HG03521 (cell line): ENCODE measurements at regions not wholly inside any gene's neighbourhood (a gene's known extent, or its start where the extent isn't known, plus 50 kb on each side); places are given as distances from the start of the nearest gene placed in this dataset.

Source experiments
- ATAC-seq: cut with Tn5 transposase; IDR thresholded peaks from one replicate; pipeline ENCODE4 v1.9.1; 2021; ENCODE audit warnings: mild to moderate bottlenecking, moderate library complexity; ENCODE audit not compliant: unreplicated experiment

DNA sequence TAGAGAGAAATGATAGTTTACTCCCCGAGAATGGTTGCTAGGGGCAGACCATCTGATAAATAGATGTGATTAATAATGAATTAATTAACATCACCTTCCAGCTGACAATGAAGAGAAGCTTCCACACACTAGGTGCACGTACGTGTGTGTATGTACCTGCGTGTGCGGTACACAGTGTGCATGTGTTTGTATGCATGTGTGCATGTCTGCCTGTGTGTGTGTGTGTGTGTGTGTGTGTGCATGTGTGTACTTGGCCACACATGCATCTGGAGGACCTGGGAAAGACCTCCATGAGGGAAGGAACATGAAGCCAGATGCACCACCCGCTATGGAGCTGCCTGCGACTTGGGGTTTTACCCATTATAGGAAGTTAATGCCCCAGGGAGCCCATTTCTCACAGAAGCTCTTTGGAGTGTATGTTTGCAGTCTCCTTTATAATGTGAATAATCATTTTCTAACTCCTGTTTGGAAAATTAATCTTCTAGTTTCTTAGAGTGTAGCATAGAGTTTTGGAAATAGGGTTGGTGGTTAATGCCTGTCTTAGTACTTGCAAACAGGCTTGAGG is 229.1 kb downstream of the ENGASE start:
- no peak for ATAC-seq

DNA sequence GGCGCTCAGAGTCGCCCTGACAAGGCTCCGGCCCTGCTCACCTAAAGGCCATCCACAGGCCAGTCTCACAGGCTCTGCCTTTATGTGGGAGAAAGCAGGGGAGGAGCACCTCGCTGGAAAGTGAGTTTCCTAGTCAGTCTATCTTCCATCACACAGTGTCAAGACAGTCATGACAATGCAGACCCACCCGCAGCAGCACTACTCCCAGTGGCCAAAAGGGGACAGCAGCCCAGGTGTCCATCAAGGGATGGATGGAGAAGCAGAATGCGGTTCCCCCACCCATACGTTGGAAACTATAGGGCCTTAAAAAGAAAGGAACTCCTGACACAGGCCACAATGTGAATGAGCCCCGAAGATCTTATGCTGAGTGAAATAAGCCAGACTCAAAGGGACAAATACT is 226.8 kb downstream of the ENGASE start:
- no peak for ATAC-seq

DNA sequence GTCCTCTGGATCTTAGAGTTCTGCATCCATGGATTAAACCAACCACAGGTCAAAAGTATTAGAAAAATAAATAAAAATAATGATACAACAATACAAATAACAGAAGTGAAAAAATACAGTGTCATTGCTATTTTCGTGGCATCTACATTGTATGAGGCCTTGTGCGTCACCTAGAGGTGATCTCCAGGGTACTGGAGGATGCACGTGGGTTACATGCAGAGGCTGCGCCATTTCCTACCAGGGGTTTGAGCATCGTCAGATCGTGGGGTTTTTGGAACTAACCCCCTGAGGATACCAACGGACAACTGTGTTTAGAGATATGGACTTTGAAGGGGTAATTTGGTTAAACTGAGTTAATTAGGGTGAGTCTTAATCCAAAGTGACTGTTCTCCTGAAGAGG is 224.7 kb downstream of the ENGASE start:
- no peak for ATAC-seq

DNA sequence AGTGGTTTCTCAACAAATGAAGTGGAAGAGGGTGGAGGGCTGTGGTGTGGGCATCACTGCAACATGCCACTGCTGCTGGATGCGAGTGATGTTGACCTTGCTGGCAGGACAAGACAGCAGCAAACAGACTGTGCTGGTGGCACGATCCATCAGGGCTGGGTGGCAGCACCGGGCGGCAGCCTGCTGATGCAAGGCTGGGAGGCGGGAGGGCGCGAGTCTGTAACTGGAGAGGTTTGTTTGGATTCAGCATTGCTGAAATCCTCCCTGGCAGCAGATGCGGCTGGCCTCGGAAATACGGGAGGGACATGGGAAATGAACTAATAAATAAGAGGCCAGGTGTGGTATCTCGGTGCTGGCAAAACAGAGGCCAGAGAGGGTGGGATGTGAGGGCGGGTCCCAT is 224.2 kb downstream of the ENGASE start:
- no peak for ATAC-seq

GRCh38 chr17:79296243-79296642 is 221.6 kb downstream of the ENGASE start:
- no peak for ATAC-seq

DNA sequence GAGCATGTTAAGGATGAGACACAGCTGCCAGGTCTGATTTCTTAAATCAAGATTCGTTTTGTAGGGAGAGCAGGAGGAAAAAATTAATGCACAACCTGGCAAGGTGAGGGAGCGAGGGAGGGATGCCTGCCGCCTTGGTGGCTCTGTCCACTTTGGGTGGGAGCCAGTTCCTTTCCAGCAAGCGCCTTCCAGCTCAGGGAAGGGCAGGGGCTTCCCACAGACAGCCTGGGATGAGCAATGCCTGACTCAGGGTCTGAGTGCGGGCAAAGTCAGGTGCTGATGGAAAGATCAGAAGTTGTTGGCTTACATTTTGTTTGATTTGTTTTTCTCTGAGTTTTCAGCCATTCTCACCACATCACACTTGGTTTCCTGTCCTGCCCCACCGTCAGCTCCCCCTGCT is 220.7 kb downstream of the ENGASE start:
- ATAC-seq = no peak

- ATAC-seq = no peak
These were observed 219.9 kb downstream of the ENGASE start for GRCh38 chr17:79294459-79295071.

- ATAC-seq = no peak
These were observed 217.9 kb downstream of the ENGASE start for GRCh38 chr17:79292501-79292900.

- ATAC-seq = no peak
These were observed 216.8 kb downstream of the ENGASE start for GRCh38 chr17:79291391-79291790.

DNA sequence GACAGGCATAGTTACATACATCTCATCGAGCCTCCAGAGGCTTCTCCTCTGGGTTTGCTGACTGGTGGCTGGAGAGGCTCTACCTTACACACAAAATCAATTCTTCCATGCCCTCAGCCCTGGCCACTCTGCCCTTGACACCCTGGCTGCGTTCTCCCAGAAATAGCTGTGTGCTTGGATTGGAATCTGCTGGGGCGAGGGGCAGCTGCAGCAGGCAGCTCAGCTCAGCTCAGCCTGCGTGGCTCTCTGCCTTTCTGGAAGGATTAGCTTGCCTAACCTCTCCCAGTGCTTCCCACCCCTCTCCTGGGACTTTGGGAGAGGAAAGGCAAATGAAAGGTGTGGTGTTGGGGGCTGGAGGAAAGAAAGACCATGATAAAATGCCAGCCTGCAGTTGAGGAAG is 216.1 kb downstream of the ENGASE start:
- ATAC-seq = no peak

- no peak for ATAC-seq
These were observed 214.3 kb downstream of the ENGASE start for GRCh38 chr17:79288950-79289349.

DNA sequence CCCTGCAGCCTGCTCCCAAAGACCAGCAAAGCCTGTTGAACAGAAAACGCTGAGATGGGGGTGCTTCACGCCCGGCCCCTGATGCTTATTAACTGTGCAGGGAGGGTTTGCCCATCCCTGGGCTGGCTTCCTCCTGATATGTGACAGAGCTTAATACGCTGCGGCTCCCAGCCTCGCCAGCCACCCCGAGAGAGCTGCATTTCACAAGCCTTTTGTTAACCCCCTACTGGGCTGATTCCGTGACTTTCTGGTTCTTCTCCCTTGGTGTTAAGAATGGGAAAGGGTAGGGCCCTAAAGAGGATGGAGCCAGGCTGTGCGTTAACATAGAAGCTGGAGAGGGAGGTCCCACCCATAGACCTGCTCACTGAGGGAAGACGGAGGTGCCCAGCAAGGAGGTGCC is 211.8 kb downstream of the ENGASE start:
- no peak for ATAC-seq

DNA sequence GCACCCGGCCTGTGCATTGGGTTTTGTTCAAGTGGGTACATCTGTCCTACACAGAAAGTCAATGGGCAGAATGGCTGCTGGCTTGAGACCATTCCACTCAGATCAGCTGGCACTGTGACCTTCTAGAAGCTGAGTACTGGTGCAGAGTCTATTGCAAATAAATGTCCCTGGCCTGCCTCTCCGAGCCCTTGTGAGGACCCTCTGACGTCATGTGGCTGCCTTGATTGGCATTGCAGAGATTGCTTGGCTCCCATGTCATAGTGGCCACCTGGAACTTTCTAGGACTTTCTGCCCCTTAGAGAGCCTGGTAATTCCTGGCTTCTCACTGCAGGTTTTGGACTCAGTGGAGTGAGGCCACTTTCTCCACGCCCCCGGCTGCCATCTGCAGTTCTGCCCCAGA is 211.3 kb downstream of the ENGASE start:
- no peak for ATAC-seq

DNA sequence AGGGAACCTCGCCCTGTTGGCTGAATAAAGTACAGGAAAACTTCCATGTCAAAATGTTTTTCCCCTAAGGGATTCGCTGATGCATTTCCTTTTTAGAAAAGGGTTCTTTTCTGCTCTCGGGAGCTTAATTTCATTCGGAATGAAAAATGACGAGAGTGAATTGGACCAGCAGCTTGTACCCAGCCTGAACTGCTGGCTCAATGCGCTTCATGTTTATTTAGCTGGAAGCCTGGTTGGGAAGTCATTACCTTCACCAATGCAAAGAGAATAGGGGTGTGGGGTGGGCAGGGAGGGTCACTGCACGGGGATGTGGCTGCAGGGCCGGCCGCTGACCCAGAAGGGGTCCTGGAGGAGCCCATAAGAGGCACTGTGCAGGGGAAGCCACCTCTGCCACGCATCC is 207.7 kb downstream of the ENGASE start:
- ATAC-seq = no peak

DNA sequence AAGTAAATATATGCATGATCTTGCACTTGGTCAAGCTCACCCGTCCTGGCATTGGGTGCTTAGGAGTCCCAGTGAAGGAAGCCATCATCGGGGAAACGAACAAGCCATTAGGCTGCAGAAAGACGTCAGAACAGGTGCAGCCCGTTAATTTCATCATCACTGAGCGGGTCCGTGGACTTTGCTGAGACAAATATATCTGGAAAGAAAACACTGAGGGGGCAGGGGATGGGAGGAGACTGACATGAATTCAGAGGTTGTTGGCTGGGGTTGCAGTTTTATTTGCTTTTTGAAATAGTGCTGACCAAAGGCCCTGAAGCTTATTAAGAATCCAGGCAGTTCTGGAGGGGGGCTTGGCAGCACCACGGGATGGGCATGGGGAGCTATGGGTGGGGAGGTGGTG is 207.2 kb downstream of the ENGASE start:
- ATAC-seq = no peak

DNA sequence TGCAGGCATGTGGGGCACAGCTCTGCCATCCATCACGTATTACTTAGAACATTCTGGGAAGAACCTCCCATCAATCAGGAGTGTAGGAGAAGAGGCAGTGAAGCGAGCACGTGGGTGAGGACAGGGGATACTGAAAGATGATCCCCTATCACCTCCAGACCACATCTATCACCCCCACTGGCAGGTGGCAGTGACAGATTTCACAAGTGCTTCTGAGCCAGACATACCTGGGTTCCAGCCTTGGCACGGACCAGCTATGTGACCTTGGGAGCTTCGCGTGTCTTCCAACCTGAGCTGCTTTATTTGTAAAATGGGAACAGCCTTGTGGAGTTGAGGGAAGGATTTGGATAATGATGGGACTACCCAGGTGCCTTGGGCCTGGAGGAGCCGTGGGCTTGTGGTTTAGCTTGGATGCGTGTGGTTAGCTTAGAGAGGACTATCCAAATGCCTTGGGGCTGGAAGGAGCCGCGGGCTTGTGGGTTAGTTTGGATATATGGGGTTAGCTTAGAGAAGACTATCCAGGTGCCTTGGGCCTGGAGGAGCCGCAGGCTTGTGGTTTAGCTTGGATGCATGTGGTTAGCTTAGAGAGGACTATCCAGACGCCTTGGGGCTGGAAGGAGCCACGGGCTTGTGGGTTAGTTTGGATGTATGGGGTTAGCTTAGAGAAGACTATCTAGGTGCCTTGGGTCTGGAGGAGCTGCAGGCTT is 206.4 kb downstream of the ENGASE start:
- ATAC-seq = no peak

DNA sequence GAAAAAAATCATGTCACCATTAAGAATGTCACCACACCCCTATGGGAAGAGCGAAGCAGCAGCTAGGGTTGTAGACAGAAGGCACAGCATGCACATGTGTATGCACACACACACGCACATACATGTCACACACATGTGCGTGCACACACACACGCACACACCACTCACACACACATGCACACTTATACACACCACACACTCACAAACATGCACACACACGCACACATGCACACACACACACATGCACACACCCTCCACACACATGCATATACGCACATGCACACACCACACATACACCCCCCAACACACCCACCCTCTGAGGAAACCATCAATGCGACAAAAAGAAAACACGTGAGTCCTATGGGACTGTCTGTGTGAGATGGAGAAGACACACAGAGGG is 205.4 kb downstream of the ENGASE start:
- ATAC-seq = no peak

- no peak for ATAC-seq
These were observed 204.7 kb downstream of the ENGASE start for GRCh38 chr17:79279320-79279719.

GRCh38 chr17:79276821-79277220 is 202.2 kb downstream of the ENGASE start:
- ATAC-seq = no peak

- ATAC-seq = no peak
These were observed 199.0 kb downstream of the ENGASE start for GRCh38 chr17:79273660-79274059.

DNA sequence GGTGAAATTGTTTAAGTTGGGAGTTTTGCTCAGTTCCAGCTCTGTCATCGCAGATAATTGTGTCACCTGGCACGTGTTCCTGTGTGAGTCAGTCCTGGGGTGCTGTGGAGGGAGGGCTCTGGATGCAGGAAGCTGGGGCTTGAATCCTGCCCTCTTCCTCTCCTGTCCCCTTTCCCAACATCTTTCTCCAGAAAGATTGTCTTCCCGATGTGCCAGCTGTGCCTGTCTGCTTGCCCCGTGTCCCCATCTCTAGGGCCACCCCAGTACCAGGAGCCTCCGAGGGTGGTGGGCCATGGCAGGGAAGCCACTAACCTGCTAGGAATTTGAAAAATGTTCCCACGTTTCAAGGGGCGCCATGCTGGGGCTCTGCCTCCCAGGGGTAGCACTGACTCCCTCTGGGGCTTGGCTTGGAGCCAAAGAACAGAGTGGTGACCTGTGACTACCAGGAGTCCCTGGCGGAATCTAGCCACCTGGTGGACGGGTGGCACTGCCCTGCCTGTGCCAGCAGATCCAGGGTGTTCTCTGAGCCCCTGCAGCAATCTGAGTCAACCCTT is 198.1 kb downstream of the ENGASE start:
- no peak for ATAC-seq

DNA sequence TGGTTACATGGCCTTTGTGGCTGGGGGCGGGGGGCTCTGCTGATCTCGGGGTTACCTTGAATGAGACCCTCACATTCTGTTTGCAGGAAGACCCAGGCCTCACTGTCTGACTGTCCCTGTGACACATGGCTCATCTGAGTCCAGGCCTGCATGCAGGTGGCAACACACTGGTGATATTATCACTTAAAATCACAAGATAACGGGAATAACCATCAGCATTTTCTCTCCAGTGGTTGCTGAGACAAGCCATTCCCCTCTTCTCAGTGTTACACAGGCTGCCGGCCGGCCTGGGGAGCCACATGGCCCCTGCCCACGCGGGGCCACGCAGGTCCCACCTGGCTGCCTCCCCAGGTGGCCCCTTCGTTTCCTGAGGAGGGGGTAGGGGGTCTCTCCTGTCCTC is 197.6 kb downstream of the ENGASE start:
- ATAC-seq = no peak
